GM23338 (cell line): ENCODE measurements at regions not wholly inside any gene's neighbourhood (a gene's known extent, or its start where the extent isn't known, plus 50 kb on each side); places are given as distances from the start of the nearest gene placed in this dataset.

ENCODE experiments used
- ATAC-seq: fragments of 200-7000 bp; cut with Tn5 transposase; 3 replicates; pipeline ENCODE4 v1.9.1; 2020
- DNase-seq: peaks from one replicate; pipeline ENCODE4 v3.0.0-alpha.2; 2015; ENCODE audit warnings: low spot score
- H2AFZ ChIP-seq: fragments of 200-600 bp; sonication (generic); 2 replicates; pipeline ENCODE4 v1.8.0; 2016; ENCODE audit warnings: antibody characterized with exemption, mild to moderate bottlenecking, moderate library complexity
- H3F3A ChIP-seq: fragments of 200-600 bp; sonication (generic); replicated peaks from 2 replicates; pipeline ENCODE4 v1.8.0; 2017; ENCODE audit warnings: antibody characterized with exemption, mixed run types, low read depth
- H3K27ac ChIP-seq: fragments of 200-600 bp; sonication (generic); 2 replicates; pipeline ENCODE4 v1.6.1; 2016; ENCODE audit warnings: low read depth
- H3K27me3 ChIP-seq: fragments of 200-600 bp; sonication (generic); 2 replicates; pipeline ENCODE4 v1.8.0; 2016; ENCODE audit warnings: mild to moderate bottlenecking, mixed run types, moderate library complexity; ENCODE audit not compliant: insufficient read depth
- H3K36me3 ChIP-seq: fragments of 200-600 bp; sonication (generic); 2 replicates; pipeline ENCODE4 v1.8.0; 2016; ENCODE audit warnings: mild to moderate bottlenecking; ENCODE audit not compliant: insufficient read depth
- H3K4me1 ChIP-seq: fragments of 200-600 bp; sonication (generic); 2 replicates; pipeline ENCODE4 v1.8.0; 2016; ENCODE audit warnings: mild to moderate bottlenecking, moderate library complexity; ENCODE audit not compliant: insufficient read depth
- H3K4me2 ChIP-seq: fragments of 200-600 bp; sonication (generic); 2 replicates; pipeline ENCODE4 v1.7.1; 2017; ENCODE audit warnings: mixed run types
- H3K4me3 ChIP-seq: fragments of 200-600 bp; sonication (generic); 2 replicates; pipeline ENCODE4 v1.6.1; 2016; ENCODE audit warnings: mixed run types
- H3K79me2 ChIP-seq: fragments of 200-600 bp; sonication (generic); replicated peaks from 2 replicates; pipeline ENCODE4 v1.8.0; 2017; ENCODE audit warnings: mild to moderate bottlenecking; ENCODE audit not compliant: insufficient read depth
- H3K9me2 ChIP-seq: fragments of 200-600 bp; sonication (generic); 2 replicates; pipeline ENCODE4 v1.8.0; 2017; ENCODE audit not compliant: insufficient read depth
- H4K20me1 ChIP-seq: fragments of 200-600 bp; sonication (generic); replicated peaks from 2 replicates; pipeline ENCODE4 v1.8.0; 2017; ENCODE audit warnings: mild to moderate bottlenecking; ENCODE audit not compliant: insufficient read depth
- H3K27ac Mint-ChIP-seq: 2 replicates; pipeline ENCODE4 v1.8.0; 2020; ENCODE audit warnings: inconsistent platforms, mild to moderate bottlenecking, moderate library complexity, mixed read lengths
- H3K27me3 Mint-ChIP-seq: 3 replicates; pipeline ENCODE4 v1.8.0; 2022; ENCODE audit warnings: low read depth, mild to moderate bottlenecking, moderate library complexity, mixed read lengths, inconsistent platforms; ENCODE audit not compliant: insufficient read depth, poor library complexity
- H3K36me3 Mint-ChIP-seq: 3 replicates; pipeline ENCODE4 v1.8.0; 2021; ENCODE audit warnings: low read depth, mild to moderate bottlenecking, inconsistent platforms, moderate library complexity, mixed read lengths
- H3K4me1 Mint-ChIP-seq: 3 replicates; pipeline ENCODE4 v1.8.0; 2020; ENCODE audit warnings: mild to moderate bottlenecking, inconsistent platforms, mixed read lengths
- H3K4me3 Mint-ChIP-seq: 3 replicates; pipeline ENCODE4 v1.8.0; 2021; ENCODE audit warnings: moderate library complexity, mild to moderate bottlenecking, inconsistent platforms, mixed read lengths
- H3K9me3 Mint-ChIP-seq: 3 replicates; pipeline ENCODE4 v1.8.0; 2020; ENCODE audit warnings: moderate library complexity, mild to moderate bottlenecking, inconsistent platforms, mixed read lengths
- CREB1 ChIP-seq: fragments of 250-450 bp; sonication (Bioruptor Pico); IDR thresholded peaks from 2 replicates; pipeline ENCODE4 v1.5.0; 2020; ENCODE audit warnings: low read depth, mild to moderate bottlenecking, moderate library complexity
- EZH2 ChIP-seq: fragments of 200-600 bp; sonication (generic); IDR thresholded peaks from one replicate; pipeline ENCODE4 v1.8.0; 2017; ENCODE audit warnings: antibody characterized with exemption, mild to moderate bottlenecking, low read depth; ENCODE audit not compliant: unreplicated experiment
- EZH2phosphoT487 ChIP-seq: fragments of 200-600 bp; sonication (generic); IDR thresholded peaks from one replicate; pipeline ENCODE4 v1.8.1; 2018; ENCODE audit warnings: antibody characterized with exemption; ENCODE audit not compliant: unreplicated experiment
- JUNB ChIP-seq: IDR thresholded peaks from one replicate; pipeline ENCODE4 v1.6.1; 2016; ENCODE audit warnings: antibody characterized with exemption; ENCODE audit not compliant: unreplicated experiment
- NANOG ChIP-seq: IDR thresholded peaks from 2 replicates; pipeline ENCODE4 v1.6.1; 2016; ENCODE audit warnings: antibody characterized with exemption, borderline replicate concordance
- POLR2AphosphoS5 ChIP-seq: IDR thresholded peaks from 2 replicates; pipeline ENCODE4 v1.6.1; 2016; ENCODE audit warnings: antibody characterized with exemption, low read depth
- ZNF114 ChIP-seq: fragments of 250-450 bp; sonication (Bioruptor Pico); IDR thresholded peaks from 2 replicates; pipeline ENCODE4 v1.5.0; 2020; ENCODE audit warnings: mild to moderate bottlenecking, moderate library complexity
- ZNF331 ChIP-seq: fragments of 250-450 bp; sonication (Bioruptor Pico); IDR thresholded peaks from 2 replicates; pipeline ENCODE4 v1.5.0; 2020; ENCODE audit warnings: low read depth, mild to moderate bottlenecking, moderate library complexity
- TF ChIP-seq, protein P1 (sequence below): fragments of 250-450 bp; sonication (Bioruptor Pico); IDR thresholded peaks from 2 replicates; pipeline ENCODE4 v1.5.0; 2020; ENCODE audit warnings: mild to moderate bottlenecking, moderate library complexity
- TF ChIP-seq, protein P2 (sequence below): IDR thresholded peaks from one replicate; pipeline ENCODE4 v1.6.1; 2018; ENCODE audit warnings: antibody characterized with exemption; ENCODE audit not compliant: unreplicated experiment
- TF ChIP-seq, protein P3 (sequence below), 2 experiments: fragments of 200-600 bp in 1 of 2; sonication (generic) in 1 of 2; conservative IDR thresholded peaks; 2 replicates each; pipeline versions ENCODE4 v1.5.1 to v1.6.1; 2016 to 2017; ENCODE audit warnings: antibody characterized with exemption in 2 of 2, low read depth in 2 of 2, mild to moderate bottlenecking in 2 of 2, moderate library complexity in 1 of 2

DNA sequence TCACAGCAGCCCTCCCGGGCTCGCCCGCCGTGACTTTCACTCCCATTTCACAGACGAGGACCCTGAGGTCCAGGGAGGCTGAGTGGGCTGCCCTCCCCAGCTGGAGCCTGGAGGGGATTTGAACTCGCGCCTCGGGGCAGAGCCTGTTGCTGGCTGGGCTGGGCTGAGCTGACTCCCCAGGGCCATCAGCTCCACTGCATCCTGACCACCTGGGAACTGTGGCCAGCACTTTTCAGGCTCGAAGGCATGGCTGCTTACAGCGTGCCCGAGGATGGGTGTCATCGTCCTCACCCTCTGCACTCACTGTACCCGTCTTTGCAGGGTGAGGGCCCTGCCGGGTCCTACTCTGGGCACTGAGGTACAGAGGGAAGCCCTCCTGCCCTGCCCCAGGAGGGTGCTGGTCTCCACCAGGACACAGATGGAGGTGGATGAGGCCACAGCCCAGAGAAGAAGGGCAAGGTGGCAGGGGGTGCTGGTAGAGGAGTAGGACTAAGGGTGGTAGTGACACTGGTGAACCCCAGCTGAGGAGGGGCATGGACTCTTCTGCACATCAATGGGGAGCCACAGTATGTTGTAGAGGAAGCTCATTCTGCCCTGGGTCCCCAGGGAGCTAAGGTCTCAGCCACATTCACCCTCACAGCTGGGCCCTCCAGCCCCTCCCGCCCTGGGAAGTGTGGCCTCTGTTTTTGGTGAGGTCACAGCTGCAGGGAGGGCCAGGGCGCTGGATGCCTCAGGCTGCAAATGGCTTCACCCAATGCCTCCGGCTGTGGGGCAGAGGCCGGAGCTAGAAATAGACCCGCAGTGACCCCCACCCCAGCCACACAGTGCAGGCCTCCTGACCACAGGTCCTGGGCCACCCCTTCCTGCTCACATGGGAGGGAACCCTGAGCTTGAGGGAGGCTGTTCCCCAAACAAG, 365.1 kb upstream of the SFSWAP start (continued):
- TF ChIP-seq EZH2phosphoT487 = no peak

DNA sequence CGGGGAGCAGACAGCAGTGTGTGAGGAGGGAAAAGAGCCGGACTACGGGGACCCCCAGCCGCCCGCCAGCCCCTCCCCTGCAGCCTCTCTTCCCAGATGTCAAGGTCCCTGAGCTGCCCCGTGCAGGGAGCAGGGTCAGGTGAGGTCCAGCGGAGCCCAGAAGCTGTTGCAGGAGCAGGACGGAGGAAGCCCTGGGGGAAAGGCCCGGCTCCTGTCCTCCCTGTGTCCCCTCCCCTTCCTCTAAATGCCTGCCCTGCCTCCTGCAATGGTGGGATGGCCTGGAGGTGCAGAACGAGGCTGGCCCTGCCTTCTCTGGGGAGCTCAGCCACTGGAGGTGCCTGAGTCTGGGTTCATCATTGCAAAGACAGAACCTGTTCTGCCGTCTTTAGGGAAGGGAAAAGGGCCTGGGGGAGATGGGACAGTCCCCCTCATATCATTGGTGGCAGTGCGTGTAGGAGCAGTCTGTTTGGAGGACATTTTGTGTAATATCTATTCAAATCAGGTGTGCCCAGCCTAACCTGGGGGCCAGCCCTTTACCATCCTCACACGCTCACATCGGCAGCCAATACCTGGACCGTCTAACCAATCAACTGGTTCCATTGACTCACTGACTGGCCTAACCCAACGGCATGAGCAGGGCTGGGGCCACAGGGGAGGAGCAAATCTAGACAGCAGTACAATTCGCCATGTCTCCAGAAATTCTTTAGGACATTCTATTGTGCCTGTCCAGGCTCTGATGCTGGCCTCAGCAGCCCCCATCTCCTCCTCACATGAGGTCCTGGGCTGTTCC, 364.1 kb upstream of the SFSWAP start:
- H3K4me1 Mint-ChIP-seq = peaks cover 29% of the 10 kb centered on the region
- TF ChIP-seq CREB1 = no peak
- TF ChIP-seq JUNB = no peak
- no peak for TF ChIP-seq ZNF331 (CRISPR knock-in tag)
- no peak for TF ChIP-seq EZH2
- TF ChIP-seq ZNF114 (CRISPR knock-in tag) = no peak
- no peak for TF ChIP-seq NANOG
- TF ChIP-seq EZH2phosphoT487 = no peak
- TF ChIP-seq, protein P1, sequence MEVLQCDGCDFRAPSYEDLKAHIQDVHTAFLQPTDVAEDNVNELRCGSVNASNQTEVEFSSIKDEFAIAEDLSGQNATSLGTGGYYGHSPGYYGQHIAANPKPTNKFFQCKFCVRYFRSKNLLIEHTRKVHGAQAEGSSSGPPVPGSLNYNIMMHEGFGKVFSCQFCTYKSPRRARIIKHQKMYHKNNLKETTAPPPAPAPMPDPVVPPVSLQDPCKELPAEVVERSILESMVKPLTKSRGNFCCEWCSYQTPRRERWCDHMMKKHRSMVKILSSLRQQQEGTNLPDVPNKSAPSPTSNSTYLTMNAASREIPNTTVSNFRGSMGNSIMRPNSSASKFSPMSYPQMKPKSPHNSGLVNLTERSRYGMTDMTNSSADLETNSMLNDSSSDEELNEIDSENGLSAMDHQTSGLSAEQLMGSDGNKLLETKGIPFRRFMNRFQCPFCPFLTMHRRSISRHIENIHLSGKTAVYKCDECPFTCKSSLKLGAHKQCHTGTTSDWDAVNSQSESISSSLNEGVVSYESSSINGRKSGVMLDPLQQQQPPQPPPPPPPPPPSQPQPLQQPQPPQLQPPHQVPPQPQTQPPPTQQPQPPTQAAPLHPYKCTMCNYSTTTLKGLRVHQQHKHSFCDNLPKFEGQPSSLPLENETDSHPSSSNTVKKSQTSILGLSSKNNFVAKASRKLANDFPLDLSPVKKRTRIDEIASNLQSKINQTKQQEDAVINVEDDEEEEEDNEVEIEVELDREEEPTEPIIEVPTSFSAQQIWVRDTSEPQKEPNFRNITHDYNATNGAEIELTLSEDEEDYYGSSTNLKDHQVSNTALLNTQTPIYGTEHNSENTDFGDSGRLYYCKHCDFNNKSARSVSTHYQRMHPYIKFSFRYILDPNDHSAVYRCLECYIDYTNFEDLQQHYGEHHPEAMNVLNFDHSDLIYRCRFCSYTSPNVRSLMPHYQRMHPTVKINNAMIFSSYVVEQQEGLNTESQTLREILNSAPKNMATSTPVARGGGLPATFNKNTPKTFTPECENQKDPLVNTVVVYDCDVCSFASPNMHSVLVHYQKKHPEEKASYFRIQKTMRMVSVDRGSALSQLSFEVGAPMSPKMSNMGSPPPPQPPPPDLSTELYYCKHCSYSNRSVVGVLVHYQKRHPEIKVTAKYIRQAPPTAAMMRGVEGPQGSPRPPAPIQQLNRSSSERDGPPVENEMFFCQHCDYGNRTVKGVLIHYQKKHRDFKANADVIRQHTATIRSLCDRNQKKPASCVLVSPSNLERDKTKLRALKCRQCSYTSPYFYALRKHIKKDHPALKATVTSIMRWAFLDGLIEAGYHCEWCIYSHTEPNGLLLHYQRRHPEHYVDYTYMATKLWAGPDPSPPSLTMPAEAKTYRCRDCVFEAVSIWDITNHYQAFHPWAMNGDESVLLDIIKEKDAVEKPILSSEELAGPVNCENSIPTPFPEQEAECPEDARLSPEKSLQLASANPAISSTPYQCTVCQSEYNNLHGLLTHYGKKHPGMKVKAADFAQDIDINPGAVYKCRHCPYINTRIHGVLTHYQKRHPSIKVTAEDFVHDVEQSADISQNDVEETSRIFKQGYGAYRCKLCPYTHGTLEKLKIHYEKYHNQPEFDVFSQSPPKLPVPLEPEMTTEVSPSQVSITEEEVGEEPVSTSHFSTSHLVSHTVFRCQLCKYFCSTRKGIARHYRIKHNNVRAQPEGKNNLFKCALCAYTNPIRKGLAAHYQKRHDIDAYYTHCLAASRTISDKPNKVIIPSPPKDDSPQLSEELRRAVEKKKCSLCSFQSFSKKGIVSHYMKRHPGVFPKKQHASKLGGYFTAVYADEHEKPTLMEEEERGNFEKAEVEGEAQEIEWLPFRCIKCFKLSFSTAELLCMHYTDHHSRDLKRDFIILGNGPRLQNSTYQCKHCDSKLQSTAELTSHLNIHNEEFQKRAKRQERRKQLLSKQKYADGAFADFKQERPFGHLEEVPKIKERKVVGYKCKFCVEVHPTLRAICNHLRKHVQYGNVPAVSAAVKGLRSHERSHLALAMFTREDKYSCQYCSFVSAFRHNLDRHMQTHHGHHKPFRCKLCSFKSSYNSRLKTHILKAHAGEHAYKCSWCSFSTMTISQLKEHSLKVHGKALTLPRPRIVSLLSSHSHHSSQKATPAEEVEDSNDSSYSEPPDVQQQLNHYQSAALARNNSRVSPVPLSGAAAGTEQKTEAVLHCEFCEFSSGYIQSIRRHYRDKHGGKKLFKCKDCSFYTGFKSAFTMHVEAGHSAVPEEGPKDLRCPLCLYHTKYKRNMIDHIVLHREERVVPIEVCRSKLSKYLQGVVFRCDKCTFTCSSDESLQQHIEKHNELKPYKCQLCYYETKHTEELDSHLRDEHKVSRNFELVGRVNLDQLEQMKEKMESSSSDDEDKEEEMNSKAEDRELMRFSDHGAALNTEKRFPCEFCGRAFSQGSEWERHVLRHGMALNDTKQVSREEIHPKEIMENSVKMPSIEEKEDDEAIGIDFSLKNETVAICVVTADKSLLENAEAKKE (CRISPR knock-in tag) = no peak
- TF ChIP-seq, protein P2, sequence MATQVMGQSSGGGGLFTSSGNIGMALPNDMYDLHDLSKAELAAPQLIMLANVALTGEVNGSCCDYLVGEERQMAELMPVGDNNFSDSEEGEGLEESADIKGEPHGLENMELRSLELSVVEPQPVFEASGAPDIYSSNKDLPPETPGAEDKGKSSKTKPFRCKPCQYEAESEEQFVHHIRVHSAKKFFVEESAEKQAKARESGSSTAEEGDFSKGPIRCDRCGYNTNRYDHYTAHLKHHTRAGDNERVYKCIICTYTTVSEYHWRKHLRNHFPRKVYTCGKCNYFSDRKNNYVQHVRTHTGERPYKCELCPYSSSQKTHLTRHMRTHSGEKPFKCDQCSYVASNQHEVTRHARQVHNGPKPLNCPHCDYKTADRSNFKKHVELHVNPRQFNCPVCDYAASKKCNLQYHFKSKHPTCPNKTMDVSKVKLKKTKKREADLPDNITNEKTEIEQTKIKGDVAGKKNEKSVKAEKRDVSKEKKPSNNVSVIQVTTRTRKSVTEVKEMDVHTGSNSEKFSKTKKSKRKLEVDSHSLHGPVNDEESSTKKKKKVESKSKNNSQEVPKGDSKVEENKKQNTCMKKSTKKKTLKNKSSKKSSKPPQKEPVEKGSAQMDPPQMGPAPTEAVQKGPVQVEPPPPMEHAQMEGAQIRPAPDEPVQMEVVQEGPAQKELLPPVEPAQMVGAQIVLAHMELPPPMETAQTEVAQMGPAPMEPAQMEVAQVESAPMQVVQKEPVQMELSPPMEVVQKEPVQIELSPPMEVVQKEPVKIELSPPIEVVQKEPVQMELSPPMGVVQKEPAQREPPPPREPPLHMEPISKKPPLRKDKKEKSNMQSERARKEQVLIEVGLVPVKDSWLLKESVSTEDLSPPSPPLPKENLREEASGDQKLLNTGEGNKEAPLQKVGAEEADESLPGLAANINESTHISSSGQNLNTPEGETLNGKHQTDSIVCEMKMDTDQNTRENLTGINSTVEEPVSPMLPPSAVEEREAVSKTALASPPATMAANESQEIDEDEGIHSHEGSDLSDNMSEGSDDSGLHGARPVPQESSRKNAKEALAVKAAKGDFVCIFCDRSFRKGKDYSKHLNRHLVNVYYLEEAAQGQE = no peak
- TF ChIP-seq, protein P3, sequence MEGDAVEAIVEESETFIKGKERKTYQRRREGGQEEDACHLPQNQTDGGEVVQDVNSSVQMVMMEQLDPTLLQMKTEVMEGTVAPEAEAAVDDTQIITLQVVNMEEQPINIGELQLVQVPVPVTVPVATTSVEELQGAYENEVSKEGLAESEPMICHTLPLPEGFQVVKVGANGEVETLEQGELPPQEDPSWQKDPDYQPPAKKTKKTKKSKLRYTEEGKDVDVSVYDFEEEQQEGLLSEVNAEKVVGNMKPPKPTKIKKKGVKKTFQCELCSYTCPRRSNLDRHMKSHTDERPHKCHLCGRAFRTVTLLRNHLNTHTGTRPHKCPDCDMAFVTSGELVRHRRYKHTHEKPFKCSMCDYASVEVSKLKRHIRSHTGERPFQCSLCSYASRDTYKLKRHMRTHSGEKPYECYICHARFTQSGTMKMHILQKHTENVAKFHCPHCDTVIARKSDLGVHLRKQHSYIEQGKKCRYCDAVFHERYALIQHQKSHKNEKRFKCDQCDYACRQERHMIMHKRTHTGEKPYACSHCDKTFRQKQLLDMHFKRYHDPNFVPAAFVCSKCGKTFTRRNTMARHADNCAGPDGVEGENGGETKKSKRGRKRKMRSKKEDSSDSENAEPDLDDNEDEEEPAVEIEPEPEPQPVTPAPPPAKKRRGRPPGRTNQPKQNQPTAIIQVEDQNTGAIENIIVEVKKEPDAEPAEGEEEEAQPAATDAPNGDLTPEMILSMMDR (conservative IDR thresholded peaks at IDR 0.05; ENCODE audit: low read depth in 2 of 2) = no peak
- no peak for TF ChIP-seq POLR2AphosphoS5

More for the DNA sequence above, 364.1 kb upstream of the SFSWAP start:
- H3K4me2 ChIP-seq = 0 out of 2 replicates have a peak overlapping the region, but pooled peaks have one; percentile 20
- H3K27ac Mint-ChIP-seq = no peak overlapping the region
- H3K36me3 ChIP-seq = no peaks in the 10 kb centered on the region
- H3K79me2 ChIP-seq = no peaks in the 10 kb centered on the region
- no peak overlapping the region for H3K27ac ChIP-seq
- DNase-seq = no peak
- no peak overlapping the region for H2AFZ ChIP-seq
- H4K20me1 ChIP-seq = no peaks in the 10 kb centered on the region
- H3K4me3 ChIP-seq = no peak overlapping the region
- H3K27me3 ChIP-seq = no peaks in the 10 kb centered on the region
- peaks cover 5% of the 10 kb centered on the region for H3K9me3 Mint-ChIP-seq
- H3K4me3 Mint-ChIP-seq = no peak overlapping the region
- H3K4me1 ChIP-seq = peaks cover 22% of the 10 kb centered on the region; the same call in 1 of the 2 replicates
- no peaks in the 10 kb centered on the region for H3K9me2 ChIP-seq
- peaks cover 8% of the 10 kb centered on the region for H3K27me3 Mint-ChIP-seq
- peak; percentile 39; the same call in 2 of the 3 replicates for ATAC-seq
- peaks cover 6% of the 10 kb centered on the region for H3F3A ChIP-seq
- peaks cover 3% of the 10 kb centered on the region; the same call in 2 of the 3 replicates for H3K36me3 Mint-ChIP-seq
